Upper lobe of left lung (tissue), 6 donors: ENCODE measurements at regions not wholly inside any gene's neighbourhood (a gene's known extent, or its start where the extent isn't known, plus 50 kb on each side); places are given as distances from the start of the nearest gene placed in this dataset.

Experiments
- ATAC-seq, 2 donors: fragments of 200-7000 bp; cut with Tn5 transposase; one replicate each; pipeline ENCODE4 v1.9.1; 2022; ENCODE audit warnings: mild to moderate bottlenecking in 2 of 2, moderate library complexity in 2 of 2; ENCODE audit not compliant: low FRiP score in 2 of 2
- DNase-seq, 2 donors: peaks; one replicate each; pipeline ENCODE4 v3.0.0-alpha.2; 2019 to 2020
- H3K27ac ChIP-seq, 4 donors: fragments of 200-600 bp; sonication (generic); one replicate each; pipeline ENCODE4 v1.5.1; 2016 to 2019
- H3K27me3 ChIP-seq, 4 donors: fragments of 200-600 bp; sonication (generic); one replicate each; pipeline ENCODE4 v1.5.1; 2017 to 2019
- H3K36me3 ChIP-seq, 4 donors: fragments of 200-600 bp; sonication (generic); one replicate each; pipeline ENCODE4 v1.5.1; 2016 to 2019
- H3K4me1 ChIP-seq, 4 donors: fragments of 200-600 bp; sonication (generic); one replicate each; pipeline ENCODE4 v1.5.1; 2018 to 2019
- H3K4me3 ChIP-seq, 4 donors: fragments of 200-600 bp; sonication (generic); one replicate each; pipeline ENCODE4 v1.5.1; 2017 to 2019; ENCODE audit warnings: mild to moderate bottlenecking in 2 of 4, moderate library complexity in 1 of 4
- H3K9me3 ChIP-seq, 4 donors: fragments of 200-600 bp; sonication (generic); one replicate each; pipeline ENCODE4 v1.5.1; 2018 to 2019
- CTCF ChIP-seq, 6 experiments: fragments of 450-650 bp in 4 of 6; fragments of 200-600 bp in 2 of 6; sonication (generic) in 2 of 6; IDR thresholded peaks; one replicate each; pipeline ENCODE4 v1.5.1; 2016 to 2019; ENCODE audit warnings: antibody characterized with exemption in 6 of 6
- EP300 ChIP-seq, 4 donors: sonication (generic); formaldehyde crosslinking; IDR thresholded peaks; one replicate each; pipeline ENCODE4 v1.5.1; 2017; ENCODE audit warnings: antibody characterized with exemption in 4 of 4, control low read depth in 2 of 4
- POLR2A ChIP-seq, 4 donors: fragments of 450-650 bp; IDR thresholded peaks; one replicate each; pipeline ENCODE4 v1.5.1; 2016 to 2017; ENCODE audit warnings: antibody characterized with exemption in 4 of 4, mild to moderate bottlenecking in 2 of 4
- POLR2AphosphoS5 ChIP-seq, 2 donors: sonication (generic); formaldehyde crosslinking; IDR thresholded peaks; one replicate each; pipeline ENCODE4 v1.5.1; 2017; ENCODE audit warnings: antibody characterized with exemption in 2 of 2
- WGBS, 2 donors: methylation state at CpG; one replicate each; pipeline ENCODE4 v1.1.5; 2017 to 2018; 5-methylcytosine and 5-hydroxymethylcytosine counted together
- donor health status: DM: no; HTN: no; CAD: no; lungs with moderate emphysema.
- donor health status: DM: no; HTN: yes; CAD: no; lungs with severe emphysema.

GRCh38 chr17:72359811-72360210, 239.0 kb downstream of the SOX9 start:
- ATAC-seq (no peak), DNase-seq (no peak)

DNA sequence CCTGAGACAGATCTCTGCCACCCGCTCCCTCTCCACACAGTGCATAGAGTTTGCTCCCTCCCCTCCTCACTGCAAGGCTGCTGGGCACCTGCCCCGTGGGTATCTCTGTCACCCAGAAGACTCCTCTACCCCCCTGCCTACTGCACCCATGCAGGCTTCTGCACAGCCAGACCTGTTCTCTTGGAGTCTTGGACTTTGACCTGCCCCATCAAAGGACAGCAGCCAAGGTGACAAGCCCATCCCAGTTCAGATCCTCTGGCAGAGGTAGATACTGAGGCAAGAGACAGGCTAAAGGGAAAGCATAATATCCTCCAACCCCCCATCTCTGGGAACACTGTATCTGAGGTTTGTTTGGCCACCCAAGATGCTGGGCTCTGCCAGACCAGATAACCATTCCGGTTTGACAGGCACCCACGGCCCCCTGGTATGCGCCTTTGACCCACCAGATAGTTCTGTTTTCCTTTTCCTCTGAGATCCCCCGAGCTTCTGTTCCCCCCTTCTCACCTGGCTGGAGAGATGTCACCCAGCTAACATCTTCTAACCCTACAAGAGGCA, 239.6 kb downstream of the SOX9 start:
- H3K4me1 ChIP-seq, result no peaks in the 10 kb centered on the region
- no peak for ATAC-seq
- no peaks in the 10 kb centered on the region for H3K27me3 ChIP-seq
- TF ChIP-seq CTCF (IDR thresholded peaks at IDR 0.05) (no peak), POLR2A (IDR thresholded peaks at IDR 0.05) (no peak), POLR2AphosphoS5 (IDR thresholded peaks at IDR 0.05) (no peak), EP300 (IDR thresholded peaks at IDR 0.05) (no peak)
- no peak overlapping the region for H3K27ac ChIP-seq
- H3K36me3 ChIP-seq, result no peaks in the 10 kb centered on the region
- WGBS, 2 donors, result 48 to 54% methylated on average over 6 of the region's 6 CpGs
- DNase-seq, result no peak
- H3K9me3 ChIP-seq, result no peaks in the 10 kb centered on the region
- H3K4me3 ChIP-seq, result no peak overlapping the region

More at GRCh38 chr17:72359811-72360210, 239.0 kb downstream of the SOX9 start:
- 82 to 87% methylated on average over 5 of the region's 5 CpGs for WGBS, 2 donors
- H3K27me3 ChIP-seq, result no peaks in the 10 kb centered on the region
- H3K36me3 ChIP-seq, result no peaks in the 10 kb centered on the region
- H3K9me3 ChIP-seq, result no peaks in the 10 kb centered on the region
- H3K4me3 ChIP-seq, result no peak overlapping the region
- TF ChIP-seq CTCF (IDR thresholded peaks at IDR 0.05) (no peak), EP300 (IDR thresholded peaks at IDR 0.05) (no peak), POLR2A (IDR thresholded peaks at IDR 0.05) (no peak), POLR2AphosphoS5 (IDR thresholded peaks at IDR 0.05) (no peak)
- H3K4me1 ChIP-seq, result no peaks in the 10 kb centered on the region
- no peak overlapping the region for H3K27ac ChIP-seq

- Histone ChIP-seq H3K4me3 (no peak overlapping the region), H3K36me3 (no peaks in the 10 kb centered on the region), H3K4me1 (no peaks in the 10 kb centered on the region), H3K27me3 (no peaks in the 10 kb centered on the region), H3K9me3 (no peaks in the 10 kb centered on the region), H3K27ac (no peak overlapping the region)
- no peak for TF ChIP-seq EP300 (IDR thresholded peaks at IDR 0.05)
- TF ChIP-seq POLR2AphosphoS5 (IDR thresholded peaks at IDR 0.05), result no peak
- 91 to 95% methylated on average over 6 of the region's 6 CpGs for WGBS, 2 donors
- DNase-seq (no peak), ATAC-seq (no peak)
These were observed 241.1 kb downstream of the SOX9 start for GRCh38 chr17:72361892-72362291.

GRCh38 chr17:72362376-72363088, 241.7 kb downstream of the SOX9 start:
- TF ChIP-seq POLR2AphosphoS5 (IDR thresholded peaks at IDR 0.05) (no peak), EP300 (IDR thresholded peaks at IDR 0.05) (no peak), CTCF (IDR thresholded peaks at IDR 0.05) (no peak), POLR2A (IDR thresholded peaks at IDR 0.05) (no peak)
- Histone ChIP-seq H3K27ac (no peak overlapping the region), H3K4me3 (no peak overlapping the region), H3K27me3 (no peaks in the 10 kb centered on the region), H3K9me3 (no peaks in the 10 kb centered on the region), H3K36me3 (no peaks in the 10 kb centered on the region), H3K4me1 (no peaks in the 10 kb centered on the region)
- no peak for ATAC-seq
- 68 to 71% methylated on average over 9 of the region's 9 CpGs for WGBS, 2 donors
- no peak for DNase-seq

DNA sequence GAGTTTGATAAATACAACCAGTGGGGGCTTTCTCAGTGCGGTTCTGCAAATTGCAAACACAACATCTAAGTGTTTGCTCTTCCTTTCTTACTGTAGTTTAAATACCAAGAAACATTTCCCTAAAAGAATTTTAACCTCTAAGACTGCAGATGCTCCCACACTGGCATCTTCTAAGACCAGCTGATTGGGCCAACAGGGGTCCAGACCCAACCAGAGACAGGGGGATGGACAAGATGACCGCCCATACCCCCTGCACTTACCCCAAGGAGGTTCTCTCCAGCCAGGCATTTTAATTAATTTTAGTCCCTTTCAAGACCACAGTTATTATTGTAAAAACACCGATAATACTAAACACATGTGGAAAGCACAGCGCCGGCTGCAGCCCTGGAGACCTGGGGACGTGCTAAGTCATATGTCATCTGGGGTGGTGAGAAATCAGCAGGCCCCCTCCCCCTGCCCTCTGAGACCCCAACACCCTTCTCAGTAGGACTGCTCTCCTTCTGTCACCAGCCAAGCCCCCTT, 242.3 kb downstream of the SOX9 start:
- WGBS, 2 donors, result 46 to 62% methylated on average over 6 of the region's 6 CpGs

More for the DNA sequence above, 242.3 kb downstream of the SOX9 start:
- Histone ChIP-seq H3K27me3 (no peaks in the 10 kb centered on the region), H3K36me3 (no peaks in the 10 kb centered on the region), H3K4me1 (no peaks in the 10 kb centered on the region), H3K4me3 (no peak overlapping the region), H3K9me3 (no peaks in the 10 kb centered on the region), H3K27ac (no peak overlapping the region)
- ATAC-seq (no peak), DNase-seq (no peak)
- TF ChIP-seq POLR2A (IDR thresholded peaks at IDR 0.05), result no peak
- TF ChIP-seq EP300 (IDR thresholded peaks at IDR 0.05), result no peak
- no peak for TF ChIP-seq POLR2AphosphoS5 (IDR thresholded peaks at IDR 0.05)
- TF ChIP-seq CTCF (IDR thresholded peaks at IDR 0.05), result no peak
